SK-MEL-5 (cell line): ENCODE measurements at regions not wholly inside any gene's neighbourhood (a gene's known extent, or its start where the extent isn't known, plus 50 kb on each side); places are given as distances from the start of the nearest gene placed in this dataset.
"Not testable (repeated sequence)": the region's sequence is repeated elsewhere in the genome, so short reads cannot be mapped to it uniquely, and the experiment has no call there.

Source experiments
- DNase-seq: peaks from one replicate; pipeline ENCODE4 v3.0.0-alpha.2; 2016; ENCODE audit warnings: low read depth, low spot score
- in situ Hi-C: cut with HindIII; loops from 2 replicates; pipeline ENCODE4 v1.10.0; 2016; ENCODE audit warnings: low sequenced_read_pairs, high pct_unique_total_duplicates, low pct_unique_long_range_greater_than_20kb

DNA sequence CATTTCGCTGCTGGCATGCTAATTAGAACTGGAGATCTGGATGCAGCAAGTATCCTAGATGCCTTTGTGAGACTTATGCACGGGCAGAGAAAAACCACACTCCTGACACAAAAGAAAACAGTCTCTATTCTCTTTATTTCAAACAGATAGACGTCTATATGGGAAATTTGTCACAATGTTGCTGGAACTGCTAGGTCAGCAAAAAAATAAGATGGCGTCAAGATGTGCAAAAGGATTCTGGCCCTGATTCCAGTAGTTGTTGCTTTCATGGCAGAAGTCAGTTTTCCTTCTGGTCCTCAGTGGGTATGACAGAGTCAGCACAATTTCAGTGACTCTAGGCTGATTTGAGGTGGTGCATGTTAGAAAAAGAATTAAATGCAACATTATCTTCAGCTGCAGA is 1068.0 kb downstream of the SLITRK5 start:
- in situ Hi-C loops: no loop called here
- no peak for DNase-seq

- DNase-seq: no peak
- in situ Hi-C loops: no loop called here
Measured at GRCh38 chr13:88744289-88744688, 1073.1 kb downstream of the SLITRK5 start.

- no peak for DNase-seq
- in situ Hi-C loops: no loop called here
Measured at GRCh38 chr13:88745011-88745410, 1073.8 kb downstream of the SLITRK5 start.

DNA sequence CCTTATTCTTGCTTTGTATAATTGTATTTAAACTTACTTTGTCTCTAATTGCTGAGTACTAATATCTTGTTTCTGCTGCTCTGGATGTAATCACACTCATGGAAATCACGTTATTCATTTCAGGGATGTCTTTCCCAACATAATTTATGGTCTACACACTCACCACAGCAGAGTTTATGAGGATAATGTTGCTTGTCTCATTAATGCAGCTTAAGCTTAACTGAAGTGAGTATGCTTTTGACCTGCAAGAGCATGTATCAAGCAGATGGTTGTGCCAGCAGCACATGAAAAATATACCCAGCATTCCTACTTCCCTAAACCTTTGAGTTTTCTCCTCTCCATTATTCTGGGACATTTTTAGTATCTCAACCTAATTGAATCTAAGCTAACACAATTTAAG is 1080.9 kb downstream of the SLITRK5 start:
- DNase-seq: no peak
- in situ Hi-C loops: no loop called here

- no peak for DNase-seq
- in situ Hi-C loops: no loop called here
Measured at GRCh38 chr13:88754141-88754540, 1083.0 kb downstream of the SLITRK5 start.

DNA sequence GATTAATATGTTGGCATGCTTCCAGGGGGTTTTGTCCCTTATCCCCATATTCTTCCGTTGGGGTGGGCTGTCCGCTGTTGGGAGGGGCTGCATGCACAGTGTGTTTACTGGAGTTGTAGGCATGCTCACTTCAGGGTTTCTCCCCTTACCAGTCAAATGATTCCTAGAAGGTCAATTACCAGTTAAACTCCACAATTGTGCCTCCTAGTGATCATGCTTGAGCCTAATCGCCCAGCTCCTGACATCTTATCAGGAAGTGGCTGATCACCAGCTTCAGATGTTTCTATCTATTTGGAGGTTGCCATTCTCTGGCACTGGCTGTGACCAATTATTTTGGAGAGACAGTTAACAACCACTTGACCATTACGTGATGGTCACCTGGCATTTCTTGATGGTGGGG is 1090.0 kb downstream of the SLITRK5 start:
- in situ Hi-C loops: no loop called here

DNA sequence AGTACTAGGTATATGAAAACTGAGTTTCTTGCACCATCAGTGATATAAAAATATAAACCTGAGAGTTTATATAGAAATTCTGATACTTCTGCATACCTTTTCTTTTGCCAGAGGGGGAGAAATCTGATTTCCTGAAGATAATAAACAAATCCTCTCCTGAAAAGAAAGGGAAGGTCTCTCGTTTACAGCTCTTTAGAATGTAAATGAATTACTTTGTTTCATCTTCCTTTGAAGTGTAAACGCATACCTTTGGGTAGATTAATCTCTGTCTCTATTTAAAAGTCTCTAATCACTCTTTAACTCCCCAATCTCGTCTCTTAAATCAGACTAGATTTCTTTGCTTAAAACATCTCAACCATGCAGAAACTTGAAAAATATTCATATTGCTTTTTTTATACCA is 1092.9 kb downstream of the SLITRK5 start:
- in situ Hi-C loops: no loop called here
- DNase-seq: no peak

More for the DNA sequence above, 1090.0 kb downstream of the SLITRK5 start:
- DNase-seq: peak; percentile 15

DNA sequence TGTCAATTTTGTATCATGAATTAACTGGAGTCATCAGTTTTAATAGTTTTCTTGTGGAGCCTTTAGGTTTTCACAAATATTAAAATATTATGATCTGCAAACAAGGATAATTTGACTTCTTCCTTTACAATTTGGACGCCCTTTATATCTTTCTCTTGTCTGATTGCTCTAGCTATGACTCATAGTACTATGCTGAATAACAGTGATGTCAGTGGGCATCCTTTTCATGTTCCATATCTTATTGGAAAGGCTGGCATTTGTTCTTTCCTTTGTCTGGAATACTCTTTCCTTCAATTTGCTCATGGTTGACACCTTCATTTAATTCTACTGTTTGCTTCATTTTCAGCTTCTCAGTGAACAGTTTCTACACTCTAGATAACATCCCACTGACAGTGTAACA is 1129.3 kb downstream of the SLITRK5 start:
- in situ Hi-C loops: no loop called here
- no peak for DNase-seq

- no peak for DNase-seq
- in situ Hi-C loops: no loop called here
Measured at GRCh38 chr13:88801361-88801760, 1130.2 kb downstream of the SLITRK5 start.

GRCh38 chr13:88802886-88803285 is 1131.7 kb downstream of the SLITRK5 start:
- DNase-seq: no peak
- in situ Hi-C loops: no loop called here

DNA sequence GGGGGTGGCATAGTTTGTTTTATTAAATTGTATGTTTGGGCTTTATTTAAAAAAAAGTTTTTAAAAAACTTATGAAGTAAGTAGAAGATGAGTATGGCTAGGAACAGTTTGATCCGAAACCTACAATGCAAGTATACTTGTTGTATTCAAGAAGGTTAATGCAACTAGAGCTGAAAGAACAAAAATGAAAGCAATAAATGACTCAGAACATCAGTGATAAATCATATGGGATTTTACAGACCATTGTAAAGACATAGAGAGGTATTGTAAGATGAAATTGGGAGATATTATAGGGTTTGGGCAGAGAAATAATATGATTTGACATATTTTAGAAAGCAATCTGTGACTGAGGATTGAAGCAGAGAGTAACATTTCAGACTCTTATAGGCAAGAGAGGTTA is 1135.3 kb downstream of the SLITRK5 start:
- DNase-seq: no peak
- in situ Hi-C loops: no loop called here

DNA sequence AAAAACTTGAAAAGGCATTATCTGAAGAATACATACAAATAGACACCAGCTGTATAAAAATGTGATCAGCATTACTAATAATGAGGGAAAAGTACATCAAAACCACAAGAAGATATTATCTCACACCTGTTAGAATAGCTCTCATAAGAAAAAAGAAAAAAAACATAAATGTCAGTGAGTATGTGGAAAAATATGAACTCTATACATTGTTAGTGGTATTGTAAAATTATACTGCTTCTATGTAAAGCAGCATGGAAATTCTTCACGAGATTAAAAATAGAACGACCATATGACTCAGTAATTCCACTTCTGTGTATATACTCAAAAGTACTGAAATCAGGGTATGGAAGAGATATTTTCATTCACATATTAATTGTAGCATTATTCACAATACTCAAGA is 1146.4 kb downstream of the SLITRK5 start:
- in situ Hi-C loops: no loop called here
- no peak for DNase-seq

GRCh38 chr13:88823114-88823513 is 1151.9 kb downstream of the SLITRK5 start:
- DNase-seq: no peak
- in situ Hi-C loops: no loop called here

DNA sequence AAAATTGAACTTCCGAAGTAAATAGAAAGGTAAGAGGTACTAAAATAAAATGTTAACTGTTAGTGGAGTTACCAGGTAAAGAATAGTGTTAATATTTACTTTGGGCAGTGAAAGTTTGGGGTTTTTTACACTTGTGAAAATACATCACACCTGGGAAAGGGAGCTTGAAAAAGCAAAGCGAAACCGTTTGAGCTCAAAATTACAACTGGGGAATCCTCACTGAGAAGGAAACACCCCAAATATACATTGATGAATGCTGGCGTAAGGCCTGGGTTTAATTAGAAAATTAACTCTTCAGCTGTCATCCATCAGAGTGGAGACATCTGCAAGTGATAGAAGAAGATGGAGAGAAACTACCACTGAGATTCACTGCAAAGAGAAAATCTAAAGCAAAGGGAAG is 1153.0 kb downstream of the SLITRK5 start:
- no peak for DNase-seq
- in situ Hi-C loops: no loop called here

DNA sequence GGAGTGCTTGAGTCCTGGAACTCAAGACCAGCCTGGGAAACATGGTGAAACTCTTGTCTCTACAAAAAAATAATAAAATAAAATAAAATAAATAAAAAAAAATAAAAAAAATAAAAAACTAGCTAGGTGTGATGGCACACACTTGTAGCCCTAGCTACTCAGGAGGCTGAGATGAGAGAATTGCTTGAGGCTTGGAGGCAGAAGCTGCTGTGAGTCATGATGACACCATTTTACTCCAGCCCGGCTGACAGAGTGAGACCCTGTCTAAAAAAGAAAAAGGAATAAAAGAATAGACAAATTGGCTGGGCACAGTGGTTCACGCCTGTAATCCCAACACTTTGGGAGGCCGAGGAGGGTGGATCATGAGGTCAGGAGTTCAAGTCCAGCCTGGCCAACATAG is 1168.9 kb downstream of the SLITRK5 start:
- in situ Hi-C loops: no loop called here
- no peak for DNase-seq

DNA sequence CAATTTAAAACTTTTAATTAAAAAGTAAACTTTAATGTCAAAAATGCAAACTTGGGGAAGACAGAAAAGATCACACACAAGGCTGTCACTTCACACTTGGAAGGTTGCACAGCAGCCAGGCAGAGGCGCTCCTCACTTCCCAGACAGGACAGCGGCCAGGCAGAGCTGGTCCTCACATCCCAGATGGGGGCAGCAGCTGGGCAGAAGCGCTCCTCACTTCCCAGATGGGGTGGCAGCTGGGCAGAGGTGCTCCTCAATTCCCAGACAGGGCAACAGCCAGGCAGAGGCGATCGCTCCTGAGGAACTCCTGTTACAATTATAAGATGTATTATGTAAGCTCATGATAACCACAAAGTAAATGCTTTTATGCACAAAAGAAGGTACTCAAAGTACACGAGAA is 1181.1 kb downstream of the SLITRK5 start:
- in situ Hi-C loops: not testable (repeated sequence)
- DNase-seq: peak; percentile 4

DNA sequence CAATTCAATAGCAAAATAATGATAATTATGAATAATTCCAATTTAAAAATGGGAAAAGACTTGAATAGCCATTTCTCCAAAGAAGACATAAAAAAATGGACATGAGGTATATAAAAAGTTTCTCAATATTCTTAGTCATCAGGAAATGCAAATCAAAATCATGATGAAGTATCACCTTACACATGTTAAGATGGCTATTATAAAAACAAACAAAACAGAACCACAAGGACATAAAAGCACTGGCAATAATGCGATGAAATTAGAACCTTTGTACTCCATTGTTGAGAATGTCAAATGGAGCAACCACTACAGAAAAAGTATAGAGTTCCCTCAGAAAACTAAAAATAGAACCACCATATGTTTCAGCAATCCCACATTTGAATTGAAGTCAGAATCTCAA is 1186.1 kb downstream of the SLITRK5 start:
- in situ Hi-C loops: no loop called here
- DNase-seq: no peak

DNA sequence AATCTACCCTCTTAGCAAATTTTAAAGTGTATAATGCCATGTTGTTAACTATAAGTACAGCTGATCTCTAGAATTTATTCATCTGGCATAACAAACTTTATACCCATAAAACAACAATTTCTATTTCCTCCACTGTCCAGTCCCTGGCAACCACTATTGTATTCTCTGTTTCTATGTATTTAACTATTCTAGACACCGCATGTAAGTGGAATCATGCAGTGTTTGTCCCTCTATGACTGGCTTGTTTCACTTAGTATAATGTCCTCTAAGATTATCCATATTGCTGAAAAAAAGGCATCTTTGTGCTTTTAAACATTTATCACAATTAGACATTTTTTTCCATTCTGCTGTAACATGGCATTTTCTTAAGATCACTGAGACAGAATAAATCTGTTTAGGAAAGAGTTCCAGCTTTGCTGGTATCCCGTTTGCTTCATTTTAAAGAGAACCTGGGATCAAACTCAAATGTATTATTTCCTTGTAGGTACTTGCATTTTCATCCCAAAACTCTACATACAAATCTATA is 1191.0 kb downstream of the SLITRK5 start:
- in situ Hi-C loops: no loop called here
- DNase-seq: no peak

DNA sequence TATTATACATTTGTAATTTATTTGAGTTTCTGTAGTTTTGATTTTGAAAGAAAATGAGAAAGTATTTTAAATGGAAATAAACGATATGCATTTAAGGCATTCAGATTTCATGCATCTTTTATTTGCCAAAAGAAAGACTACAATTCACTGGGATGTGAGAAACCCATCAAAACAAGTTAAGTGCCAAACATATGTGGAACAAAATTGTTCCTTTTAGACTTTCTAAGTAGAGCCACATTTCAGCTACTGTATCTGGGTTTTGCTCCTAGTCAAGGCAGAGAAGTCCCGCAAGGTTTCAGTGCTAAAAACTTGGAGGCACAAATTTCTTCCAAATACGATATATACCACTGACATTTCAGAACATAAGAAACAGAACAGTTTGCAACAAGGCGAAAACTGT is 1191.9 kb downstream of the SLITRK5 start:
- in situ Hi-C loops: no loop called here
- no peak for DNase-seq

GRCh38 chr13:88866195-88866594 is 1195.0 kb downstream of the SLITRK5 start:
- in situ Hi-C loops: no loop called here
- no peak for DNase-seq
